ENCODE measurements at regions not wholly inside any gene's neighbourhood (a gene's known extent, or its start where the extent isn't known, plus 50 kb on each side); places are given as distances from the start of the nearest gene placed in this dataset.

DNA sequence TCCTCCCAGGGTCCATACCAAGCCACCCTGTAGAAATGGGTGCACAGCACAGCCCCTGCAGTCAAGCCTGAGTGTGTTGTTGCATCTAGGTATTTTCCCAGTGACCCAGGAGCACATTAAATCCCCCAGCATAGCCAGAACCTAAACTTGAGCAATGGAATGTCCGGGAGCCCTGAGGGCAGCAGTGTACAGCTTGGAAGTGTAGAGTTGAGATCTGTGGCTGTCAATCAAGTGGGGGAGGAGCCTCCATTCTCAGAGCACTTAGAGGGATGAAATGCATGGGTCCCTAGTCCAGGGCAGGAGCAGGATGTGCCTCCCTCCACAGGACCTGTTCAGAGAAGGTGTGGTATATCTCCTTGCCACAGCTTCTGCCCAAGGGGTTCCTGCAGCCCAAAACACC, 885.1 kb downstream of the CCSER2 start:
- no peaks in the 10 kb centered on the region for H3K36me3 Mint-ChIP-seq
- H3K27ac Mint-ChIP-seq = no peak overlapping the region
- DNase-seq (no peak), ATAC-seq (ENCODE audit: low read depth in 2 of 2) (no peak)
- H3K27me3 Mint-ChIP-seq = no peaks in the 10 kb centered on the region
- no peaks in the 10 kb centered on the region for H3K4me1 Mint-ChIP-seq
- no peak overlapping the region for H3K4me3 Mint-ChIP-seq
- H3K9me3 Mint-ChIP-seq = peaks cover 0 to 11% (median 4%) of the 10 kb centered on the region in 7 donors

DNA sequence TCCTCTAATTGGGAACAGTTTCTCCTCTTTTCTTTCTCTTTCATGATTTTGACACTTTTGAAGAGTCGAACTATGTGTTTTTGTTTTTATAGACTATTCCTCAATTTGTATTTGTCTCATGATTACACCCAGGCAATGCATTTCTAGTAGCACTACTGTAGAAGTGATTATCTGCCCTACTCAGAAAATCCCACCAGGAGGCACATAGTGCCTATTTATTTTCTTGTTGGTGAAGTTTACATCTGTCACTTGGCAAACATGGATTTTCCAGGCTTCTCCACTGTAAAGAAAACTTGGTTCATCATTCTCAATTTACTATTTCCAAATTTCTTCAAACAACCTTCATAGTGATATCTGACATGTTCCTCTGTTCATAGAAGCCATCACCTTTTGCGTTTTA, 893.9 kb downstream of the CCSER2 start:
- H3K27me3 Mint-ChIP-seq = no peaks in the 10 kb centered on the region
- H3K4me3 Mint-ChIP-seq = no peak overlapping the region
- H3K36me3 Mint-ChIP-seq = no peaks in the 10 kb centered on the region
- H3K4me1 Mint-ChIP-seq = no peaks in the 10 kb centered on the region
- H3K9me3 Mint-ChIP-seq = peaks cover 0 to 22% (median 7%) of the 10 kb centered on the region in 7 donors
- no peak for DNase-seq
- ATAC-seq (ENCODE audit: low read depth in 2 of 2) = no peak
- no peak overlapping the region for H3K27ac Mint-ChIP-seq

DNA sequence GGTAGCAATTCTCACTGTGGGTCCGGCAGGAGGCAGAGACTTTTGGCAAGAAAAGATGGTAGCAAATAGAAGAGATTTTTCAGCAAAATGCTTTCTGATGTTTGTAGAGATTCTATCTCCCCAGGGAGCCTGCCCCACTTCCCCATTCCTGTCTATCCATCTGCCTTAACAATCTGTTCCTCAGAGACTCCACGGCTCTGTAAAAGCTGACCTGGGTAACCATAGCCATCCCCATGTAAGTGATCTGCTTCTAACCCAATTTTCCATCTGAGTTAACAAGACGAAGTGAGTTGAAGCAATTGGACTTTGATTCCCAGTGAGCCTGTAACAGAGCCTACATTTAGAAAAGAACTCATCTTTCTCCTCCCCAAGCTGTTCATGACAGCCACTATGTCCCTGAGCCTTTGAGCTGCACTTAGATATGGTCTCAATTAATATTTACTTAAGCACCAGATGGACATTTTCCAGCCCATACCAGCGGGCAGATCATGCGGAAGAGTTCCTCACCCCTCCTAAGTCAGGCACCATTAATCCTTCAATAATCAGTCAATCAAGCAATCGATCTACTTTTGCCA, 896.1 kb downstream of the CCSER2 start:
- no peaks in the 10 kb centered on the region for H3K36me3 Mint-ChIP-seq

DNA sequence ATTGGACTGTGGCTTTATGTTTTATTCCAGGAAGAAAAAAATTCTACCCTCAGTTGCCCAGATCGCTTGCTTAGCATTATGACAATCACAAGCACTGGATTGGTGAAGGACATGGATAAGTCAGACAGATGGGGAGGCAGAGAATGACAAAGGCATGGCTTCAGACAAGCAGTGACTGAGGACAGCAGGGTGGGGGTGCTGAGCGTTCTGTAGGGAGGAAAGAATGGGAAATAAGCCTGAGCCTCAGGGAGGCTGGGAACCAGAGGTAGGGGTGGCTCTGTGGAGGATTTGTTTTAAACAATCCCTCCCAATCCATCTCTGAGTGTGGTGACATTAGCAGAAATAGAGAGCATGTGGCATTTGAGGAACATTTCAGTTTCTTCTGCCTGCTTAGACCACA, 896.9 kb downstream of the CCSER2 start:
- Mint-ChIP-seq H3K4me1 (no peaks in the 10 kb centered on the region), H3K4me3 (no peak overlapping the region), H3K36me3 (no peaks in the 10 kb centered on the region), H3K27ac (no peak overlapping the region), H3K27me3 (no peaks in the 10 kb centered on the region), H3K9me3 (peaks cover 0 to 11% (median 8%) of the 10 kb centered on the region in 7 donors)
- ATAC-seq (ENCODE audit: low read depth in 2 of 2) (no peak), DNase-seq (no peak)

More for the DNA sequence above, 896.1 kb downstream of the CCSER2 start:
- DNase-seq (no peak), ATAC-seq (ENCODE audit: low read depth in 2 of 2) (no peak)
- H3K4me3 Mint-ChIP-seq = no peak overlapping the region
- no peak overlapping the region for H3K27ac Mint-ChIP-seq
- no peaks in the 10 kb centered on the region for H3K4me1 Mint-ChIP-seq
- no peaks in the 10 kb centered on the region for H3K27me3 Mint-ChIP-seq
- peaks cover 0 to 14% (median 7%) of the 10 kb centered on the region in 7 donors for H3K9me3 Mint-ChIP-seq

DNA sequence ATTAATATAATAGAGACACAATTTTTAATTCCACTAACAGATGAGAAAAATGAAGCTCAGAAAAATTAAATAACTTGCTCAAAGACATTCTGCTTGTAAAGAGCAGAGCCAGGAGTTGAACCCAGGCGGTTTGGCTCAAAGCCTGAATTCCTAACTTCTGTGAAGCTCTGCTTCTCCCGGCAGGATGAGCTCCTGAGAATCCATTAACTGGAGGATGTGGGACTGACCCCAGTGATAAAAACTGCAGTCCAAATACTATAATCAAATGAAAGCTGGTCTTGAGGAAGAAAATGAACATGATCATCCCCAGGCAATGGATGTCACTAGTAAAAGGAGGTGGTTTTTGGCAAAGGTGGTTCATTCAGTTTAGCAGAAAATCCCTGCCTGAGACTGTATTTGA, 898.2 kb downstream of the CCSER2 start:
- ATAC-seq (ENCODE audit: low read depth in 2 of 2) (no peak), DNase-seq (no peak)
- no peaks in the 10 kb centered on the region for H3K4me1 Mint-ChIP-seq
- H3K4me3 Mint-ChIP-seq = no peak overlapping the region
- H3K27me3 Mint-ChIP-seq = no peaks in the 10 kb centered on the region
- no peaks in the 10 kb centered on the region for H3K36me3 Mint-ChIP-seq
- H3K9me3 Mint-ChIP-seq = peaks cover 0 to 9% (median 2%) of the 10 kb centered on the region in 7 donors
- H3K27ac Mint-ChIP-seq = no peak overlapping the region

DNA sequence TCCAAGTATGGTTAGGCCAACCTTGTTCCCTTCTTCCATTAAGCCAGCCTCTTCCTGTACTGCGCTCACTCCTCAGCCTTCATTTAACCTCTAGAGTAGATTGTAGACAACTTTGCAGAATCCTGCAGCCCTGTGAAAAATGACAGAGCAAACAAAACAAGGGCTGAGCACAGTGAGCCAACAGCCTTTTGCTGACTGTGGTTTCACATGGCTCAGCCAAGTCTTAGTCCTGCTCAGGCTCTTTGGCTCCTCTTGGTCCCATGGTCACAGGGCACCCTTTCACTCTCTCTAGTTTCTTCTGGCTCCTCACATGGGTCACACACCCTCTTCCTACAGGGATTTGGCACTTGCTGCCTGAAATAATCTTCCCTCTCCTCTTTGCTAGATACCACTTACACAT, 900.3 kb downstream of the CCSER2 start:
- Mint-ChIP-seq H3K9me3 (peaks cover 0 to 9% (median 0%) of the 10 kb centered on the region in 7 donors), H3K27ac (peak overlapping the region in 1 of 6 donors; percentile 36), H3K4me3 (no peak overlapping the region), H3K36me3 (no peaks in the 10 kb centered on the region), H3K27me3 (no peaks in the 10 kb centered on the region), H3K4me1 (no peaks in the 10 kb centered on the region)
- DNase-seq (no peak), ATAC-seq (ENCODE audit: low read depth in 2 of 2) (no peak)

DNA sequence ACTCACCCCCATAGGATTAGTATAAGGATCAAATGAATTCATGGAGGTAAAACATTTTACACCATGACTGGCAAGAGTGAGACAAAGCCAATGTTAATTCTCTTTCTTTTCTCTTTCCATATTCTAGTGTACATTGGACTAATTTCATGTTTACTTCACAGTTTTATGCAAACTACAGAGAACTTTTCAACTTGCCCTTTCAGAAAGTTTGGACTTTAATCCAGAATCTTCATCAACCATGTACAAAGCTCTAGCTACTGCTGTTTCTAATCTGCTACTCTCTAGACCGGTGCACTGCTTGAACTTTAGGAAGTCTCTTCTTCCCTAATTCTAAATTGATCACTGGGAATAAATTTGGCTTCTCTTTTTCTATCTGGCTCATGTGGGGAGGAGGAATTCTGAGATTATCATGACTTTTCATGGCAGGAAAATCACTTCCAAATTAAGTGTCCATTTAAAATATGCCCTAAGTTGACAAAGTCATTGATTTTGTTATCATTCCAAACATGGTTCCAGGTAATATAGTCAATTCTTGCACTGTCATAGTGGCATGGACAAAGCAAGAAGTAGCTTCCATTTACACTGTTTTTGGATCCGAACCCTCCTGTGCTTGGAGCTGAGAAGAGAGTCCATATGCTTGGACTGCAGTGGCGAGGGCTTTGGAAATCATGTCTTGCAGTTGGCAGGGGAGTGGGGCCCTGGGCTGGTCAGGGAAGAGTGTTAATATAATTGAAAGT, 903.3 kb downstream of the CCSER2 start:
- no peaks in the 10 kb centered on the region for H3K4me1 Mint-ChIP-seq
- peaks cover 0 to 9% (median 0%) of the 10 kb centered on the region in 7 donors for H3K9me3 Mint-ChIP-seq
- H3K36me3 Mint-ChIP-seq = no peaks in the 10 kb centered on the region
- DNase-seq (no peak), ATAC-seq (ENCODE audit: low read depth in 2 of 2) (no peak)
- no peak overlapping the region for H3K27ac Mint-ChIP-seq
- no peak overlapping the region for H3K4me3 Mint-ChIP-seq
- H3K27me3 Mint-ChIP-seq = no peaks in the 10 kb centered on the region

DNA sequence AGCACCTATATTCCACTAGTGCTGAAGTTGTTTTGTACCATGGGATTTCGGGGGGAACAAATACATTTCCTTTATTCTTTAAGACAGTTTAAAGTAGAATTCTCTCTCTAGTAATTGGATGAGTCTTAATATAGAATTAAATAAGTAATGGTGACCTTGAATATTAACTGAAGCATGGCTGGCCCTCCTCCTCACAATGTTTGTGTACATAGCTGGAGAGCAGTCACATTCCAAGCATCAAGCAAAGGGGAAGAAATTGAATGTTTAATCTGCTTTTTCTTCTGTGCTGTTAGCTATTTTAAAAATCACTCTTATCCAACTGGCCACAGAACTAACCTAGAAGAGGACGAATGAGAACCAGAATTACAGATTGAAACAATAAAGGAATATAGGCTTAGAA, 906.9 kb downstream of the CCSER2 start:
- ATAC-seq (ENCODE audit: low read depth in 2 of 2) (no peak), DNase-seq (no peak)
- Mint-ChIP-seq H3K4me3 (no peak overlapping the region), H3K27ac (no peak overlapping the region), H3K36me3 (peaks cover 0 to 5% of the 10 kb centered on the region in 2 donors), H3K27me3 (no peaks in the 10 kb centered on the region), H3K4me1 (no peaks in the 10 kb centered on the region), H3K9me3 (peaks cover 0 to 8% (median 2%) of the 10 kb centered on the region in 7 donors)

DNA sequence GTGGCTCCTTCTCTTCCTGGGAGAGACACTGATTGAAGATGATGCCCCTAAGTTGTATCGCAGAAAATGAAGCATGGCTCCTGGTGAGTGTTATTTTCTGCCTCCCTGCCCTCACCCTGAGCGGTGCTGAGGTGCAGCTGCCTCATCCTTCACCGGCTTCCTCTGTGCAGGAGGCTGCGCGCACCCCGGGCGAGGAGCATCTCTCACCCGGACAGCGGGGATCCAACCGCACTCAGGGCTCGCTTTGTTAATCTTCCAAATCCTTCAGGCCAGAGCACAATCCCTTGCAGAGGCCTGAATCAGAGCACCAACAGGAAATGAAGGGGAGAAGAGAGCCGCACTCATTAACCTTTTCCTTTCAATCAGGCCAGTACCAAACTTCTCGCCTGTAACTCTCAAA, 910.3 kb downstream of the CCSER2 start:
- Mint-ChIP-seq H3K36me3 (peaks cover 0 to 5% of the 10 kb centered on the region in 2 donors), H3K4me3 (no peak overlapping the region), H3K27me3 (no peaks in the 10 kb centered on the region), H3K27ac (no peak overlapping the region), H3K4me1 (no peaks in the 10 kb centered on the region), H3K9me3 (peaks cover 0 to 11% (median 3%) of the 10 kb centered on the region in 7 donors)
- ATAC-seq (ENCODE audit: low read depth in 2 of 2) (no peak), DNase-seq (no peak)

DNA sequence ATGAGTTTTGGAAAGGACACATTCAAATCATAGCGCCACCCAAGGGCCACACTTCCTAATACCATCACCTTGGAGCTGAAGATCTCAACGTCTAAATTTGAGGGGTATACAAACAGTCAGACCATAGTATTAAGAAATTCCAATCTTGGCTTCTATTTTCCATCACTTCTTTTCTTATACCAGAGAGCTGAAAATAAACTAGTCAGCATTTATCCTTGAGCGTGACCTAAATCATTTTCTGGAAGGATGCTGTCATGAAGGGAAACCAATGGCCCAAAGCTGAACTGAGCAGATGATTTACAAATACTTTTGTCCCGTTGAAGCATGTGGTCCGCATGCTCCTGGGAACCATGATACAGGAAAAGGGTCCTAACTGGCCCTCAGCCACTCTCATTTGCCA, 921.9 kb downstream of the CCSER2 start:
- no peak overlapping the region for H3K4me3 Mint-ChIP-seq

DNA sequence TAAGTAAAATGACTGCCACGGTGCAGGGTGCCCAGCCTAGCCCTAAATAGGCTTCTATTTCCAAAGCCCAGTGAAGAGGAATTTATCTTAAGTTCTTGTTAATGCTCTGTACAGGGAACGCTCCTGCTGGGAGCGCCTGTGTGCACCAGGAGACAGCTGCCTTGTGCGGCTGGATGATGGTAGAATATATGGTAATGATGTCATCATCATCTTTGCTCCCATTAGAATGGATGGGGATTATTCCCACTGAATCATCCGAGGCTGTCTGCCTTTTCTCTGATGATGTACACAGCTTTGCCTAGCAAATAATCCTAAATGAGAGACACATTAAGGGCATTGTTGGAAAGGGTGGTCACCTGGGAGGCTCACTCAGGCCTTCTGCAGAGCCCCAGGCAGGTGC, 928.1 kb downstream of the CCSER2 start:
- Mint-ChIP-seq H3K36me3 (no peaks in the 10 kb centered on the region), H3K27ac (no peak overlapping the region), H3K4me1 (no peaks in the 10 kb centered on the region), H3K4me3 (no peak overlapping the region), H3K27me3 (no peaks in the 10 kb centered on the region), H3K9me3 (peaks cover 0 to 16% (median 6%) of the 10 kb centered on the region in 7 donors)
- no peak for DNase-seq
- no peak for ATAC-seq (ENCODE audit: low read depth in 2 of 2)

More for the DNA sequence above, 921.9 kb downstream of the CCSER2 start:
- Mint-ChIP-seq H3K9me3 (peaks cover 0 to 18% (median 2%) of the 10 kb centered on the region in 7 donors), H3K27me3 (peaks cover 0 to 4% (median 0%) of the 10 kb centered on the region in 3 donors), H3K36me3 (no peaks in the 10 kb centered on the region), H3K4me1 (no peaks in the 10 kb centered on the region), H3K27ac (no peak overlapping the region)
- no peak for DNase-seq
- ATAC-seq (ENCODE audit: low read depth in 2 of 2) = no peak

DNA sequence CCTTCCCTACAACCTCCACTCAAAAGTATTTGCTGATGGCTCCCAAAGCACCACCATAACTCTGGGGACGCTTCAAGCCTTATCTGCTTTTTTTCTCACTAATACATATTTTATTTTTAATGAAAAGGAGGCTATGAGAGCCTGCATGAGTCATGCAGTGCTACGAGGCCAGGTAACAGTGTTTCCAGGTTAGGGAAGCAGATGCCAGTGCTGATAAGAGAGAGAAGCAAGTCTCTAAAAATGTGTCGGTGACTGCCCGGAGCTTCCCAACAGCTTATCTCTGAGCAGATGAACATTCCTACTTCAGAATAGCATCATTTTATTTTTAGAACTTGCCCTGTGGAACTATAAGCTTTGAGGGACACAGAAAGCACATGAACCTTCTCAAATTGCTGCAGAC, 931.5 kb downstream of the CCSER2 start:
- DNase-seq = no peak
- H3K27me3 Mint-ChIP-seq = no peaks in the 10 kb centered on the region
- H3K4me1 Mint-ChIP-seq = no peaks in the 10 kb centered on the region
- H3K27ac Mint-ChIP-seq = no peak overlapping the region
- no peaks in the 10 kb centered on the region for H3K36me3 Mint-ChIP-seq
- H3K9me3 Mint-ChIP-seq = peaks cover 0 to 12% (median 6%) of the 10 kb centered on the region in 7 donors
- ATAC-seq (ENCODE audit: low read depth in 2 of 2) = no peak
- H3K4me3 Mint-ChIP-seq = no peak overlapping the region

DNA sequence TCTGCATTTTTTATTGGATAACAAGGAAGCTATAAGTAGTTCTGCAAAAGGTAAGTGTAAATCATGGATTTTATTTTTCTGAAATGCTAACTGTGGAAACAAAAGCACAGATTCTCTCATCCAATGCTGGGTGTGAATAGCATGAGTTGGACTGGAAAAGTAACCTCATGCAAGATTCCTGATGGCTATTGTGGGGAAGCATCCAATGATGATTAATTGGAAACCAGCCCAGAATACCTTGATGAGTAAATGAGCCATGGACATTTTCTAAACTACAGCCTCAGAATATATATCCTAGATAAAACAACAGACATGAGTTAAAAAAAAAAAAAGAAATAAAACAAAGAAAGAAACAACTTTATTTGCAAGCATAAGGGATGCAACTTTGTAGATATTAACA, 934.6 kb downstream of the CCSER2 start:
- no peak overlapping the region for H3K27ac Mint-ChIP-seq
- no peaks in the 10 kb centered on the region for H3K27me3 Mint-ChIP-seq
- no peak for DNase-seq
- peaks cover 0 to 9% (median 5%) of the 10 kb centered on the region in 7 donors for H3K9me3 Mint-ChIP-seq
- H3K4me1 Mint-ChIP-seq = no peaks in the 10 kb centered on the region
- ATAC-seq (ENCODE audit: low read depth in 2 of 2) = no peak
- H3K36me3 Mint-ChIP-seq = no peaks in the 10 kb centered on the region
- no peak overlapping the region for H3K4me3 Mint-ChIP-seq

DNA sequence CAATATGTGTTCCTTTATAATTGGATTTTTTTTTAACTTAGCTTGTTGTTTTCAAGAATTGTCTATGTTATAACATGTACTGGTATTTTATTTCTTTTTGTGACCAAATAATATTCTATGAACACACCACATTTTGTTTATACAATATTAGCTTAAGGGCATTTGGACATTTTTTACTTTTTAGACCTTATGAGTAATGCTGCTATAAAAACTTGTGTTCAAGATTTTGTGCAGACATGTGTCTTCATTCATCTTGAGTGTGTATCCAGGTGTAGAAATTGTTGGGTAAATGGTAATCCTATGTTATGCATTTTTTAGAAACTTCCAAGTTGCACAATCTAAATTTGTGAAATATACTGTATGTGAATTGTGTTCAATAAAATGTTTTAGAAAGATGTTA, 936.7 kb downstream of the CCSER2 start:
- no peak for ATAC-seq (ENCODE audit: low read depth in 2 of 2)
- no peaks in the 10 kb centered on the region for H3K36me3 Mint-ChIP-seq

More for the DNA sequence above, 936.7 kb downstream of the CCSER2 start:
- H3K27me3 Mint-ChIP-seq = no peaks in the 10 kb centered on the region
- no peak overlapping the region for H3K4me3 Mint-ChIP-seq
- peaks cover 0 to 11% (median 6%) of the 10 kb centered on the region in 7 donors for H3K9me3 Mint-ChIP-seq
- H3K27ac Mint-ChIP-seq = no peak overlapping the region
- no peaks in the 10 kb centered on the region for H3K4me1 Mint-ChIP-seq
- no peak for DNase-seq
